HCEC 1CT (cell line): ENCODE measurements at regions not wholly inside any gene's neighbourhood (a gene's known extent, or its start where the extent isn't known, plus 50 kb on each side); places are given as distances from the start of the nearest gene placed in this dataset.

Source experiments
- DNase-seq: peaks from one replicate; pipeline ENCODE4 v3.0.0-alpha.2; 2017

- no peak for DNase-seq
Observed at GRCh38 chr6:2562721-2563451, 187.8 kb downstream of the MYLK4 start.

GRCh38 chr6:2560917-2561698, 189.6 kb downstream of the MYLK4 start:
- DNase-seq, result no peak

GRCh38 chr6:2560140-2560818, 190.4 kb downstream of the MYLK4 start:
- no peak for DNase-seq

- no peak for DNase-seq
Observed at GRCh38 chr6:2558861-2559801, 191.6 kb downstream of the MYLK4 start.

- no peak for DNase-seq
Observed at GRCh38 chr6:2558098-2558680, 192.5 kb downstream of the MYLK4 start.

- DNase-seq, result no peak
Observed at GRCh38 chr6:2557181-2557720, 193.5 kb downstream of the MYLK4 start.

GRCh38 chr6:2556761-2557160, 194.0 kb downstream of the MYLK4 start:
- no peak for DNase-seq

GRCh38 chr6:2554651-2555260, 196.0 kb downstream of the MYLK4 start:
- DNase-seq, result no peak

- no peak for DNase-seq
Observed at GRCh38 chr6:2552526-2553154, 198.1 kb downstream of the MYLK4 start.

- no peak for DNase-seq
Observed at GRCh38 chr6:2551705-2552104, 199.0 kb downstream of the MYLK4 start.

- no peak for DNase-seq
Observed at GRCh38 chr6:2550247-2550646, 200.5 kb downstream of the MYLK4 start.

GRCh38 chr6:2549834-2550233, 200.9 kb downstream of the MYLK4 start:
- DNase-seq, result no peak

GRCh38 chr6:2547355-2547754, 203.4 kb downstream of the MYLK4 start:
- no peak for DNase-seq

GRCh38 chr6:2546901-2547300, 203.8 kb downstream of the MYLK4 start:
- no peak for DNase-seq

- no peak for DNase-seq
Observed at GRCh38 chr6:2545383-2546038, 205.2 kb downstream of the MYLK4 start.

GRCh38 chr6:2543321-2543720, 207.4 kb downstream of the MYLK4 start:
- no peak for DNase-seq

- DNase-seq, result peak; percentile 4
Observed at GRCh38 chr6:2542858-2543218, 207.9 kb downstream of the MYLK4 start.

GRCh38 chr6:2542101-2542857, 208.4 kb downstream of the MYLK4 start:
- DNase-seq, result no peak

- no peak for DNase-seq
Observed at GRCh38 chr6:2536451-2536850, 214.3 kb downstream of the MYLK4 start.

GRCh38 chr6:2535506-2535905, 215.2 kb downstream of the MYLK4 start:
- DNase-seq, result no peak
